Hepatocyte (in vitro differentiated cells): ENCODE measurements at regions not wholly inside any gene's neighbourhood (a gene's known extent, or its start where the extent isn't known, plus 50 kb on each side); places are given as distances from the start of the nearest gene placed in this dataset.

ENCODE experiments used
- DNase-seq: peaks from one replicate; pipeline ENCODE4 v3.0.0-alpha.2; 2016; ENCODE audit warnings: low spot score
- H2AFZ ChIP-seq: fragments of 200-600 bp; sonication (generic); 2 replicates; pipeline ENCODE4 v1.6.0; 2016; ENCODE audit warnings: antibody characterized with exemption, mild to moderate bottlenecking
- H3K27ac ChIP-seq: fragments of 200-600 bp; sonication (generic); 2 replicates; pipeline ENCODE4 v1.5.1; 2016; ENCODE audit warnings: mild to moderate bottlenecking
- H3K27me3 ChIP-seq: fragments of 200-600 bp; sonication (generic); 2 replicates; pipeline ENCODE4 v1.6.1; 2016
- H3K36me3 ChIP-seq: fragments of 200-600 bp; sonication (generic); replicated peaks from 2 replicates; pipeline ENCODE4 v1.5.1; 2016; ENCODE audit warnings: low read depth; ENCODE audit not compliant: insufficient read depth
- H3K4me1 ChIP-seq: fragments of 200-600 bp; sonication (generic); 2 replicates; pipeline ENCODE4 v1.5.1; 2016; ENCODE audit warnings: mild to moderate bottlenecking, moderate library complexity; ENCODE audit not compliant: insufficient read depth
- H3K4me2 ChIP-seq: fragments of 200-600 bp; sonication (generic); 2 replicates; pipeline ENCODE4 v1.6.0; 2016
- H3K4me3 ChIP-seq: fragments of 200-600 bp; sonication (generic); 2 replicates; pipeline ENCODE4 v1.5.1; 2016; ENCODE audit warnings: mild to moderate bottlenecking
- H3K79me2 ChIP-seq: fragments of 200-600 bp; sonication (generic); 2 replicates; pipeline ENCODE4 v1.6.0; 2017; ENCODE audit warnings: mild to moderate bottlenecking
- H3K9me2 ChIP-seq: fragments of 200-600 bp; sonication (generic); replicated peaks from 2 replicates; pipeline ENCODE4 v1.6.0; 2017; ENCODE audit warnings: mild to moderate bottlenecking; ENCODE audit not compliant: insufficient read depth
- H3K9me3 ChIP-seq: fragments of 200-600 bp; sonication (generic); 2 replicates; pipeline ENCODE4 v1.5.1; 2016; ENCODE audit warnings: low read depth, mild to moderate bottlenecking
- H4K20me1 ChIP-seq: fragments of 200-600 bp; sonication (generic); 2 replicates; pipeline ENCODE4 v1.6.0; 2016; ENCODE audit warnings: mild to moderate bottlenecking; ENCODE audit not compliant: insufficient read depth, poor library complexity, severe bottlenecking
- EZH2 ChIP-seq: fragments of 200-600 bp; sonication (generic); IDR thresholded peaks from 2 replicates; pipeline ENCODE4 v1.6.1; 2016; ENCODE audit warnings: antibody characterized with exemption, mild to moderate bottlenecking, borderline replicate concordance
- EZH2phosphoT487 ChIP-seq: fragments of 200-600 bp; sonication (generic); IDR thresholded peaks from one replicate; pipeline ENCODE4 v1.6.1; 2018; ENCODE audit warnings: antibody characterized with exemption, mild to moderate bottlenecking, low read depth, moderate library complexity; ENCODE audit not compliant: unreplicated experiment, severe bottlenecking
- WGBS: methylation state at CpG from one replicate; pipeline ENCODE4 v1.1.6; 2016; ENCODE audit warnings: low lambda C conversion rate; ENCODE audit errors: missing lambda C conversion rate; 5-methylcytosine and 5-hydroxymethylcytosine counted together
- TF ChIP-seq, protein P1 (sequence below): fragments of 200-600 bp; sonication (generic); IDR thresholded peaks from 2 replicates; pipeline ENCODE4 v1.5.1; 2016; ENCODE audit warnings: antibody characterized with exemption, mild to moderate bottlenecking; ENCODE audit not compliant: poor library complexity

DNA sequence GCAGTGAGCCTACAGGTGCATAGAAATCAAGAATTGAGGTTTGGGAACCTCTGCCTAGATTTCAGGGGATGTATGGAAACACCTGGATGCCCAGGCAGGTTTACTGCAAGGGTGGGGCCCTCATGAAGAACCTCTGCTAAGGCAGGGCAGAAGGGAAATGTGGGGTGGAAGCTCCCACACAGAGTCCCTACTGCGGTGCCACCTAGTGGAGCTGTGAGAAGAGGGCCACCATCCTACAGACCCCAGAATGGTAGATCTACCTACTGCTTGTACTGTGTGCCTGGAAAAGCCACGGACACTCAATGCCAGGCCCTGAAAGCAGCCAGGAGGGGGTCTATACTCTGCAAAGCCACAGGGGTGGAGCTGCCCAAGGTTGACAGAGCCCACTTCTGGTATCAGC lies 533.5 kb downstream of the GPAM start:
- no peaks in the 10 kb centered on the region for H3K36me3 ChIP-seq
- no peak overlapping the region for H3K27ac ChIP-seq
- TF ChIP-seq EZH2phosphoT487 (no peak), EZH2 (no peak)
- TF ChIP-seq, protein P1, sequence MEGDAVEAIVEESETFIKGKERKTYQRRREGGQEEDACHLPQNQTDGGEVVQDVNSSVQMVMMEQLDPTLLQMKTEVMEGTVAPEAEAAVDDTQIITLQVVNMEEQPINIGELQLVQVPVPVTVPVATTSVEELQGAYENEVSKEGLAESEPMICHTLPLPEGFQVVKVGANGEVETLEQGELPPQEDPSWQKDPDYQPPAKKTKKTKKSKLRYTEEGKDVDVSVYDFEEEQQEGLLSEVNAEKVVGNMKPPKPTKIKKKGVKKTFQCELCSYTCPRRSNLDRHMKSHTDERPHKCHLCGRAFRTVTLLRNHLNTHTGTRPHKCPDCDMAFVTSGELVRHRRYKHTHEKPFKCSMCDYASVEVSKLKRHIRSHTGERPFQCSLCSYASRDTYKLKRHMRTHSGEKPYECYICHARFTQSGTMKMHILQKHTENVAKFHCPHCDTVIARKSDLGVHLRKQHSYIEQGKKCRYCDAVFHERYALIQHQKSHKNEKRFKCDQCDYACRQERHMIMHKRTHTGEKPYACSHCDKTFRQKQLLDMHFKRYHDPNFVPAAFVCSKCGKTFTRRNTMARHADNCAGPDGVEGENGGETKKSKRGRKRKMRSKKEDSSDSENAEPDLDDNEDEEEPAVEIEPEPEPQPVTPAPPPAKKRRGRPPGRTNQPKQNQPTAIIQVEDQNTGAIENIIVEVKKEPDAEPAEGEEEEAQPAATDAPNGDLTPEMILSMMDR, result no peak
- WGBS, result 87% methylated on average over 2 of the region's 2 CpGs
- no peak overlapping the region for H3K4me2 ChIP-seq
- no peak overlapping the region for H2AFZ ChIP-seq
- no peaks in the 10 kb centered on the region for H3K79me2 ChIP-seq
- DNase-seq, result no peak
- H4K20me1 ChIP-seq, result no peaks in the 10 kb centered on the region
- no peak overlapping the region for H3K4me3 ChIP-seq
- H3K4me1 ChIP-seq, result no peaks in the 10 kb centered on the region
- H3K9me2 ChIP-seq, result no peaks in the 10 kb centered on the region
- no peaks in the 10 kb centered on the region for H3K9me3 ChIP-seq
- no peaks in the 10 kb centered on the region for H3K27me3 ChIP-seq

DNA sequence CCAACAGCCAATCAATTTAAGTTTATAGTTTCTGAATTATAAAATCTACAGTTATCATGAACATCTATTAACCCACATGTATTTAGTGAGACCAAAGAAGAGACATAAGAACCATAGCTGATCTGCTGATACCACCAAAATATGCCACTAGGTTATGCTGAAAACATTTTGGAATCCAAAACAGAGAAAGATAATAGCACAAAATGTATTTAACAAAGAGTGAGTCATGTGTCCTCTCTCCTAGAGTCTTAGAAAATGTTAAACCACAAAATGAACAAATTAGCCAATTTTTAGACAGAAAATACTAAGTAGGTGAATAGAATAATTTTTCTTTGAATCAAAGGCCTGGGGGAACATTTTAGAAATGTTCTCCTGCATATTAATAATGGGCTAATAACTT lies 527.5 kb downstream of the GPAM start:
- TF ChIP-seq, protein P1, result no peak
- no peak for TF ChIP-seq EZH2
- no peak for TF ChIP-seq EZH2phosphoT487
- Histone ChIP-seq H3K9me3 (no peaks in the 10 kb centered on the region), H3K27me3 (no peaks in the 10 kb centered on the region), H3K4me3 (no peak overlapping the region), H3K27ac (no peak overlapping the region), H3K9me2 (no peaks in the 10 kb centered on the region), H3K36me3 (no peaks in the 10 kb centered on the region), H4K20me1 (no peaks in the 10 kb centered on the region), H3K4me2 (no peak overlapping the region), H2AFZ (no peak overlapping the region), H3K79me2 (no peaks in the 10 kb centered on the region), H3K4me1 (no peaks in the 10 kb centered on the region)
- no peak for DNase-seq

DNA sequence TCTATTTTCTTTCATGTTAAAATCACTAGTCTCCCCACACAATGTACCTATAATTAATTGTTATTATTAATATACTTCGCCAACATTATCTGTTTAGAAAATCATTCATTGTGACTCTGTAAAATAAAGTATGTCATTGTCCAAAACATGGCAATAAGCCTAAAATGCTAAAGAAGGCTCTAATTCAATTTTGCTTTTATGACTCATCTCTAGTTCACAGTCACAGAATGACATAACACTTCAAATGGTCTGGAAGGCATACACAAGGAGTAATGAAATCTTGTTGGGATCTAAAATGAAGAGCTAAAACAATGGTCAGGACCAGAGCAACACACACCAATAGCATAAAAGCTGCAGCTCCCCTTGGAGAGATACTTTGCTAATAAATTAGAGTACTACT lies 505.8 kb downstream of the GPAM start:
- Histone ChIP-seq H4K20me1 (no peaks in the 10 kb centered on the region), H3K9me3 (no peaks in the 10 kb centered on the region), H3K4me3 (no peak overlapping the region), H3K79me2 (no peaks in the 10 kb centered on the region), H3K27me3 (no peaks in the 10 kb centered on the region), H3K27ac (no peak overlapping the region), H3K4me2 (no peak overlapping the region), H3K4me1 (no peaks in the 10 kb centered on the region), H3K36me3 (no peaks in the 10 kb centered on the region), H3K9me2 (no peaks in the 10 kb centered on the region), H2AFZ (no peak overlapping the region)
- no peak for TF ChIP-seq EZH2
- no peak for TF ChIP-seq EZH2phosphoT487
- TF ChIP-seq, protein P1, result no peak
- 84% methylated on average over 1 of the region's 1 CpG for WGBS
- DNase-seq, result no peak

DNA sequence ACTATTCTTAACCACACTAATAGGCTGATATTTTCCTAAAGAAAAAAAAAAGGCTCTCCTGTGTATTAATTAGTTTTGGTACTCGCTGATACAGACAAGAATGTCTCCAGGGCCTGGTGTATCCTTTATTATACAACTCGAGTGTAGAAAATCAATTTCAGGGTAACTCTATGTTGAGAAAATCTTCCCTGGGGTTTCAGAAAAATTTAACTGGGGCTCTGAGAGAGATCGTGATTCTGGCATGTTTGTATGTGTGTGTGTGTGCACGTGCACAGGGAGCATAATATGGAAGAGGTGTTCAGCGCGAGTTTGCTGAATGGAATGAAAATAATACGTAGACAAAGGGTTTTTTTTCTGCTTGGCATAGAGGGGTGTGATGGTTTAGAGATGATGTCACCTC lies 496.8 kb downstream of the GPAM start:
- Histone ChIP-seq H3K9me3 (no peaks in the 10 kb centered on the region), H3K4me2 (no peak overlapping the region), H3K9me2 (no peaks in the 10 kb centered on the region), H3K27me3 (no peaks in the 10 kb centered on the region), H3K27ac (no peak overlapping the region), H4K20me1 (no peaks in the 10 kb centered on the region), H3K4me3 (no peak overlapping the region), H3K36me3 (no peaks in the 10 kb centered on the region), H3K79me2 (no peaks in the 10 kb centered on the region), H3K4me1 (no peaks in the 10 kb centered on the region), H2AFZ (no peak overlapping the region)
- DNase-seq, result no peak
- TF ChIP-seq EZH2, result no peak
- TF ChIP-seq EZH2phosphoT487, result no peak
- TF ChIP-seq, protein P1, result no peak
- WGBS, result 91% methylated on average over 7 of the region's 7 CpGs
